PC-3 (cell line): ENCODE measurements at regions not wholly inside any gene's neighbourhood (a gene's known extent, or its start where the extent isn't known, plus 50 kb on each side); places are given as distances from the start of the nearest gene placed in this dataset.

Experiments used
- EZH2phosphoT487 ChIP-seq: fragments of 300-600 bp; sonication (generic); IDR thresholded peaks from 2 replicates; pipeline ENCODE4 v1.6.1; 2018; ENCODE audit warnings: mild to moderate bottlenecking, antibody characterized with exemption, low read length, borderline replicate concordance
- TF ChIP-seq, protein P1 (sequence below): fragments of 300-600 bp; sonication (generic); conservative IDR thresholded peaks from 2 replicates; pipeline ENCODE4 v1.5.1; 2017; ENCODE audit warnings: antibody characterized with exemption, low read depth, mild to moderate bottlenecking, low read length

GRCh38 chr15:56831467-56832005 is 86.9 kb upstream of the TCF12 start:
- TF ChIP-seq, protein P1, sequence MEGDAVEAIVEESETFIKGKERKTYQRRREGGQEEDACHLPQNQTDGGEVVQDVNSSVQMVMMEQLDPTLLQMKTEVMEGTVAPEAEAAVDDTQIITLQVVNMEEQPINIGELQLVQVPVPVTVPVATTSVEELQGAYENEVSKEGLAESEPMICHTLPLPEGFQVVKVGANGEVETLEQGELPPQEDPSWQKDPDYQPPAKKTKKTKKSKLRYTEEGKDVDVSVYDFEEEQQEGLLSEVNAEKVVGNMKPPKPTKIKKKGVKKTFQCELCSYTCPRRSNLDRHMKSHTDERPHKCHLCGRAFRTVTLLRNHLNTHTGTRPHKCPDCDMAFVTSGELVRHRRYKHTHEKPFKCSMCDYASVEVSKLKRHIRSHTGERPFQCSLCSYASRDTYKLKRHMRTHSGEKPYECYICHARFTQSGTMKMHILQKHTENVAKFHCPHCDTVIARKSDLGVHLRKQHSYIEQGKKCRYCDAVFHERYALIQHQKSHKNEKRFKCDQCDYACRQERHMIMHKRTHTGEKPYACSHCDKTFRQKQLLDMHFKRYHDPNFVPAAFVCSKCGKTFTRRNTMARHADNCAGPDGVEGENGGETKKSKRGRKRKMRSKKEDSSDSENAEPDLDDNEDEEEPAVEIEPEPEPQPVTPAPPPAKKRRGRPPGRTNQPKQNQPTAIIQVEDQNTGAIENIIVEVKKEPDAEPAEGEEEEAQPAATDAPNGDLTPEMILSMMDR, result no peak
- no peak for TF ChIP-seq EZH2phosphoT487
